Mesendoderm (in vitro differentiated cells): ENCODE measurements at regions not wholly inside any gene's neighbourhood (a gene's known extent, or its start where the extent isn't known, plus 50 kb on each side); places are given as distances from the start of the nearest gene placed in this dataset.
A peak's percentile ranks its signal among the peaks of the same experiment; 100 is the strongest.

Experiments used
- DNase-seq: peaks from one replicate; pipeline ENCODE4 v3.0.0; 2013
- H2AK5ac ChIP-seq: 2 replicates; pipeline ENCODE4 v1.6.1; 2013; ENCODE audit warnings: low read length, inconsistent platforms
- H2BK120ac ChIP-seq: 2 replicates; pipeline ENCODE4 v1.6.1; 2013; ENCODE audit warnings: low read depth, mild to moderate bottlenecking, low read length, moderate library complexity, mixed read lengths
- H2BK15ac ChIP-seq: replicated peaks from 2 replicates; pipeline ENCODE4 v1.6.1; 2013; ENCODE audit warnings: low read depth, mild to moderate bottlenecking, moderate library complexity
- H2BK5ac ChIP-seq: 2 replicates; pipeline ENCODE4 v1.6.1; 2013; ENCODE audit warnings: low read length, inconsistent platforms
- H3K18ac ChIP-seq: 2 replicates; pipeline ENCODE4 v1.6.1; 2013; ENCODE audit warnings: mild to moderate bottlenecking, low read length, mixed read lengths
- H3K23ac ChIP-seq: one replicate; pipeline ENCODE4 v1.6.1; 2013; ENCODE audit warnings: low read length
- H3K27ac ChIP-seq: 2 replicates; pipeline ENCODE4 v1.5.1; 2013; ENCODE audit warnings: low read depth, mild to moderate bottlenecking, inconsistent platforms, low read length, moderate library complexity
- H3K27me3 ChIP-seq: 2 replicates; pipeline ENCODE4 v1.6.1; 2013; ENCODE audit warnings: low read length, control low read depth, mild to moderate bottlenecking, inconsistent platforms; ENCODE audit not compliant: insufficient read depth, poor library complexity
- H3K36me3 ChIP-seq: 2 replicates; pipeline ENCODE4 v1.6.1; 2013; ENCODE audit warnings: low read length, inconsistent platforms; ENCODE audit not compliant: control insufficient read depth, insufficient read depth
- H3K4ac ChIP-seq: one replicate; pipeline ENCODE4 v1.6.1; 2013; ENCODE audit warnings: low read depth, mild to moderate bottlenecking, low read length, moderate library complexity
- H3K4me1 ChIP-seq: 2 replicates; pipeline ENCODE4 v1.6.1; 2013; ENCODE audit warnings: low read depth, low read length, inconsistent platforms; ENCODE audit not compliant: control insufficient read depth
- H3K4me2 ChIP-seq: 2 replicates; pipeline ENCODE4 v1.6.1; 2013; ENCODE audit warnings: low read length
- H3K4me3 ChIP-seq: 2 replicates; pipeline ENCODE4 v1.5.1; 2013; ENCODE audit warnings: mild to moderate bottlenecking, low read length
- H3K56ac ChIP-seq: one replicate; pipeline ENCODE4 v1.6.1; 2013; ENCODE audit warnings: low read length
- H3K79me1 ChIP-seq: 2 replicates; pipeline ENCODE4 v1.6.1; 2013; ENCODE audit warnings: low read length, inconsistent platforms
- H3K79me2 ChIP-seq: 2 replicates; pipeline ENCODE4 v1.6.1; 2013; ENCODE audit warnings: mild to moderate bottlenecking, low read length; ENCODE audit not compliant: control insufficient read depth, insufficient read depth
- H3K9ac ChIP-seq: 2 replicates; pipeline ENCODE4 v1.6.1; 2013; ENCODE audit warnings: low read length, inconsistent platforms
- H4K5ac ChIP-seq: one replicate; pipeline ENCODE4 v1.6.1; 2013; ENCODE audit warnings: low read length
- H4K8ac ChIP-seq: one replicate; pipeline ENCODE4 v1.6.1; 2013; ENCODE audit warnings: low read depth, mild to moderate bottlenecking, control low read depth, low read length, moderate library complexity
- WGBS: extraction: QIAGEN DNeasy Blood & Tissue Kit; methylation state at CpG from one replicate; pipeline ENCODE4 v1.1.7; 2013; ENCODE audit warnings: low lambda C conversion rate, missing lambda C conversion rate; ENCODE audit not compliant: insufficient coverage; ENCODE audit errors: extremely low coverage; 5-methylcytosine and 5-hydroxymethylcytosine counted together

DNA sequence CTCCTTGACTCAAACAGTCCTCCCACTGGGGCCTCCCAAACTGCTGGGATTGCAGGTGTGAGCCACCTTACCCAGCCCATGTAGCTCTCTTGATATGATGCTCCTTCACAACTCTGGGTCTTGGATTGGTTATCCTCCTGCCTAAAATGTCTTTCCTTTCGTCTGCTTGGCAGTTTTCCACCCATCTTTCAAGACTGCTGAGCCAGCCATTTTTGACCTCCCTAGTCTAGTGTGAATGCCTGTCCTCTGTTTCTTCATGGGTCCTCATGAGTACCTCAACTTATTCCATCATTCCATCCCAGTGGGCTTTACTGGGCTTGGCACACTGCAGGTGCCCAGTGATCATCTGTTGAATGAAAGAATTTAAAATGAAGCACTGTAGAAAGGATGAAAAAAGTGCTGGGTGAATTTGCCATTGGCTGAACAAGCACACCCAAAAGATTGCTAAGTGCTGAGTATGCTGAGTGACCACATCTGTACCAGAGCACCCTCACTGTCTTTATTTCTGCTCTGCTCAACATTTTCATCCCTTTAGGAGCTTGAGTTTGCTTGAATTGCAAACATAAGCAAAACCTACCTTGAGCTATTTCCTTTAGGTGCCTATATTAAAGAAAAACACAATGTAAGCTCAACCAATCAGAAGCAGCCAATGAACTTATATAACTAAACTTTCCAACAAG is 84.8 kb upstream of the FAM169A start:
- Histone ChIP-seq H2BK120ac (no peak overlapping the region), H2AK5ac (no peak overlapping the region), H3K27ac (no peak overlapping the region), H3K9ac (no peak overlapping the region), H2BK15ac (no peak overlapping the region), H3K4me3 (no peak overlapping the region), H3K56ac (no peak overlapping the region), H3K4me2 (no peak overlapping the region), H3K23ac (no peak overlapping the region), H3K4me1 (no peaks in the 10 kb centered on the region), H3K18ac (no peak overlapping the region), H3K36me3 (no peaks in the 10 kb centered on the region), H3K79me1 (no peaks in the 10 kb centered on the region), H3K27me3 (no peaks in the 10 kb centered on the region), H4K8ac (no peak overlapping the region), H4K5ac (no peak overlapping the region), H3K79me2 (no peaks in the 10 kb centered on the region), H3K4ac (no peak overlapping the region), H2BK5ac (no peak overlapping the region)
- WGBS, result no CpG with 5 or more reads among the region's 1 CpG
- DNase-seq, result no peak

DNA sequence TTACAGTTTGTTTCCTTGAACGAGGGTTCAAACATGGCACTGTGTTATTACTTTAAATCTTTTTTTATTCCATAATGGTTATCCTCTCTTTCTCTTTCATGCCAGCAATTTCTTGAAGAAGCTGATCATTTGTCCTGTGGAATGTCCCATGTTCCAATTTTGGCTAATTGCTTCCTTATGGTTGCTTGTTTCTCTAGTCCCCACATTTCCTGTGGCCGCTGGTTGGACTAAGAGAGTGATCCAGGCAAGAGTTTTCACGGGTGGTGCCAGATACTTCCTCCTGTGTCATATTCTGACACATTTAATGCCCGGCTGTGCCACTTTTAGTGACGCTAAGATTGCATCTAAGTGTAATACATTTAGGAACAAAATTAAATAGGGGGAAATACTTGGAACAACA is 83.8 kb upstream of the FAM169A start:
- no CpG with 5 or more reads among the region's 5 CpGs for WGBS
- Histone ChIP-seq H3K4me2 (no peak overlapping the region), H2BK15ac (no peak overlapping the region), H4K8ac (no peak overlapping the region), H3K4me3 (no peak overlapping the region), H3K79me2 (no peaks in the 10 kb centered on the region), H2BK5ac (no peak overlapping the region), H4K5ac (no peak overlapping the region), H3K56ac (no peak overlapping the region), H3K27ac (no peak overlapping the region), H3K9ac (no peak overlapping the region), H3K23ac (no peak overlapping the region), H2BK120ac (no peak overlapping the region), H3K27me3 (no peaks in the 10 kb centered on the region), H3K79me1 (no peaks in the 10 kb centered on the region), H3K36me3 (no peaks in the 10 kb centered on the region), H3K4ac (no peak overlapping the region), H3K4me1 (no peaks in the 10 kb centered on the region), H3K18ac (no peak overlapping the region), H2AK5ac (no peak overlapping the region)
- no peak for DNase-seq

DNA sequence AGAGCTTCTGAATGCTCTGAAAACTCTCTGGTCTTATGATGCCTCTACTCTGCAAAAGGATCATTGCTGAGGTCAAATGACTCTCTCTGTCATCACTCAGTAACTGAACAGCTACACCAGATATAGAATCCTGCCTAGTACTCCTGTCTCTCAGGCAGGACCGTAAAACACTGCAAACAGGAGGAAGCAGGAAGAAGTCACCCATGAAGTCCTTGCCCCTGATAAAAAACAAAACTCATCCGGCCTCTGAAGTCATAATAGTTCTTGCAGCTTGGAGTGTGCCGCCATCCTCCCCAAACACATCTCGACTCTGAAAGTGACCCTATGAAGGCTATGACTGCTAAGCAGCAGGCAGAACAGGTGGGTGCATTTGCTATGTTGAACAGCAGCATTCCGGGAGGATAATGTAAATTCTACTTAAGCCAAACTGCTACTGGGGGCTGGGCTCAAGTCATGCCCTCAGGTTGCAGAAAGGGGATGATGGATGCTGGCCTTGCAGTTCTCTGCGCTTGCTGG is 81.9 kb upstream of the FAM169A start:
- no peaks in the 10 kb centered on the region for H3K79me2 ChIP-seq
- H3K23ac ChIP-seq, result no peak overlapping the region
- H3K56ac ChIP-seq, result no peak overlapping the region
- no peak overlapping the region for H2BK15ac ChIP-seq
- no peak overlapping the region for H3K4me2 ChIP-seq
- no CpG with 5 or more reads among the region's 6 CpGs for WGBS
- H3K18ac ChIP-seq, result no peak overlapping the region
- peak; percentile 58 for DNase-seq
- no peak overlapping the region for H3K4me3 ChIP-seq
- no peak overlapping the region for H3K9ac ChIP-seq
- H3K79me1 ChIP-seq, result no peaks in the 10 kb centered on the region
- no peaks in the 10 kb centered on the region for H3K36me3 ChIP-seq
- H2AK5ac ChIP-seq, result no peak overlapping the region
- H3K27ac ChIP-seq, result no peak overlapping the region
- H3K27me3 ChIP-seq, result no peaks in the 10 kb centered on the region
- H4K8ac ChIP-seq, result no peak overlapping the region
- H3K4me1 ChIP-seq, result no peaks in the 10 kb centered on the region
- no peak overlapping the region for H3K4ac ChIP-seq
- H4K5ac ChIP-seq, result no peak overlapping the region
- no peak overlapping the region for H2BK120ac ChIP-seq
- no peak overlapping the region for H2BK5ac ChIP-seq

DNA sequence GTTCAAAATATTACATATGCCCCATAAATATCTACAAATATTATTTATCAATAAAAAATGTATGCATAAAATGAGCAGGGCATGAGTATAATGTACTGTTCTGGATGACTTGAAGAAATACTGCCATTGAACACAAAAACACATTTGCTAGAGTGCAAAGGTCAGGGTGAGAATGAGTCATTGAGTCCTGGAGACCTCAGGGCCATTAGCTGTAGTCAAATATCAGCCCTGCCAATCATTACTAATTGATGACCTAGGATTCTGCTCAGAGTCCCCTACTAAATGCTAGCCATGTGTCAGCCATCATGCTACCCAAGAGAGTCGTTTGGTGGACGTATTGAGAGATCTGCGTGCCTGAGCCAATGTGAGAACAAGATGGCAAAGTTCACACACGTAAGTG is 80.3 kb upstream of the FAM169A start:
- Histone ChIP-seq H2BK120ac (no peak overlapping the region), H4K5ac (no peak overlapping the region), H3K4ac (no peak overlapping the region), H3K56ac (no peak overlapping the region), H3K4me1 (no peaks in the 10 kb centered on the region), H2BK5ac (no peak overlapping the region), H2BK15ac (no peak overlapping the region), H3K79me1 (no peaks in the 10 kb centered on the region), H3K36me3 (no peaks in the 10 kb centered on the region), H2AK5ac (no peak overlapping the region), H3K27ac (no peak overlapping the region), H3K27me3 (no peaks in the 10 kb centered on the region), H3K4me2 (no peak overlapping the region), H4K8ac (no peak overlapping the region), H3K9ac (no peak overlapping the region), H3K4me3 (no peak overlapping the region), H3K79me2 (no peaks in the 10 kb centered on the region), H3K18ac (no peak overlapping the region), H3K23ac (no peak overlapping the region)
- DNase-seq, result no peak
- WGBS, result no CpG with 5 or more reads among the region's 4 CpGs

DNA sequence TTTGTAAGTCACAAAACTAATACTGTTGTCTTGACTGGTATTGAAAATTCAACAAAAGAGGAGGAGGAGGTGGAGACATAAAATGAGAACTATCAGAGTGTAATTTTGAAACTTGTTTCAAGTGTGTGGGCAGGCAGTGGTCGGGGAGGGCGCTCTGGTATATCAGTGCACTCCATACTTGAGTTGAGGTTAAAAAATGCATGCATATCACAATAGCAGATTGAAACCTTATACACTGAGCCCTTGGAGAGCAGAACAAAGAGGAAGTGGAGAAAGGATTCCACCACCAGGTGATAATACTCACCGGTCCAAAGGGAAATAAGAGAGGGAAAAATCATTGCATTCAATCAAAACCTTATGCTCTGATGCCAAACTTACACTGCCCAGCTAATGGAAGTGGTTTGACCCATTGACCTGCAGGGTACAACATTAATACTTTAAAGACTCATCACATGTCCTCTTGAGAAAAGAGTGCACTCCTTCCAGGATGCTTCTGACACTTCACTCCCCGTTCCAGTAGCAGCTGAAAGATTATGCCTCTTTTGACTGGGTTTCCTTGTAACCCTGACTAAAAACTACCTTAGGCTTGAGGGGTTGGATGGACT is 79.5 kb upstream of the FAM169A start:
- DNase-seq, result no peak
- no CpG with 5 or more reads among the region's 4 CpGs for WGBS
- H3K4ac ChIP-seq, result no peak overlapping the region

More for the DNA sequence above, 79.5 kb upstream of the FAM169A start:
- no peaks in the 10 kb centered on the region for H3K27me3 ChIP-seq
- H3K18ac ChIP-seq, result no peak overlapping the region
- no peaks in the 10 kb centered on the region for H3K36me3 ChIP-seq
- H3K4me3 ChIP-seq, result no peak overlapping the region
- H3K9ac ChIP-seq, result no peak overlapping the region
- no peak overlapping the region for H3K56ac ChIP-seq
- H3K27ac ChIP-seq, result no peak overlapping the region
- H2BK15ac ChIP-seq, result no peak overlapping the region
- H2AK5ac ChIP-seq, result no peak overlapping the region
- no peak overlapping the region for H4K5ac ChIP-seq
- no peak overlapping the region for H3K23ac ChIP-seq
- H2BK120ac ChIP-seq, result no peak overlapping the region
- H3K79me2 ChIP-seq, result no peaks in the 10 kb centered on the region
- no peak overlapping the region for H4K8ac ChIP-seq
- no peak overlapping the region for H2BK5ac ChIP-seq
- H3K4me2 ChIP-seq, result no peak overlapping the region
- H3K79me1 ChIP-seq, result no peaks in the 10 kb centered on the region
- H3K4me1 ChIP-seq, result no peaks in the 10 kb centered on the region
